ENCODE measurements at regions not wholly inside any gene's neighbourhood (a gene's known extent, or its start where the extent isn't known, plus 50 kb on each side); places are given as distances from the start of the nearest gene placed in this dataset.

GRCh38 chr11:42651621-42652020 is 660.2 kb upstream of the API5 start:
- no peaks in the 10 kb centered on the region for H3K9me3 ChIP-seq
- TF ChIP-seq POLR2A (IDR thresholded peaks at IDR 0.05) (no peak), CTCF (IDR thresholded peaks at IDR 0.05 in 4 of 5, conservative IDR thresholded peaks at IDR 0.05 in 1 of 5) (no peak)
- no peaks in the 10 kb centered on the region for H3K27me3 ChIP-seq
- H3K36me3 ChIP-seq = no peaks in the 10 kb centered on the region
- no peaks in the 10 kb centered on the region for H3K4me1 ChIP-seq
- in situ Hi-C loops (cut with MboI; ENCODE audit: low sequenced_read_pairs in 4 of 4) (no loop called here), intact Hi-C loops (cut with DNase I; ENCODE audit: low total_unique reads) (no loop called here)
- no peak for ATAC-seq
- no peak overlapping the region for H3K27ac ChIP-seq
- H3K4me3 ChIP-seq = no peak overlapping the region
- no peak for DNase-seq

GRCh38 chr11:42657169-42657568 is 654.6 kb upstream of the API5 start:
- Histone ChIP-seq H3K27me3 (no peaks in the 10 kb centered on the region), H3K4me1 (no peaks in the 10 kb centered on the region), H3K4me3 (no peak overlapping the region), H3K9me3 (no peaks in the 10 kb centered on the region), H3K27ac (no peak overlapping the region), H3K36me3 (no peaks in the 10 kb centered on the region)
- in situ Hi-C loops (cut with MboI; ENCODE audit: low sequenced_read_pairs in 4 of 4) (no loop called here), intact Hi-C loops (cut with DNase I; ENCODE audit: low total_unique reads) (no loop called here)
- ATAC-seq = no peak
- no peak for DNase-seq
- no peak for TF ChIP-seq CTCF (IDR thresholded peaks at IDR 0.05 in 4 of 5, conservative IDR thresholded peaks at IDR 0.05 in 1 of 5)
- no peak for TF ChIP-seq POLR2A (IDR thresholded peaks at IDR 0.05)

GRCh38 chr11:42661942-42662341 is 649.9 kb upstream of the API5 start:
- no peaks in the 10 kb centered on the region for H3K4me1 ChIP-seq
- no peak for TF ChIP-seq CTCF (IDR thresholded peaks at IDR 0.05 in 4 of 5, conservative IDR thresholded peaks at IDR 0.05 in 1 of 5)
- no peak for TF ChIP-seq POLR2A (IDR thresholded peaks at IDR 0.05)
- in situ Hi-C loops (cut with MboI; ENCODE audit: low sequenced_read_pairs in 4 of 4) = no loop called here
- H3K36me3 ChIP-seq = no peaks in the 10 kb centered on the region
- intact Hi-C loops (cut with DNase I; ENCODE audit: low total_unique reads) = no loop called here
- no peak overlapping the region for H3K27ac ChIP-seq
- H3K9me3 ChIP-seq = no peaks in the 10 kb centered on the region
- no peak overlapping the region for H3K4me3 ChIP-seq
- no peaks in the 10 kb centered on the region for H3K27me3 ChIP-seq
- DNase-seq (no peak), ATAC-seq (no peak)

- Histone ChIP-seq H3K4me1 (no peaks in the 10 kb centered on the region), H3K27ac (no peak overlapping the region), H3K4me3 (no peak overlapping the region), H3K9me3 (no peaks in the 10 kb centered on the region), H3K36me3 (no peaks in the 10 kb centered on the region), H3K27me3 (no peaks in the 10 kb centered on the region)
- ATAC-seq (no peak), DNase-seq (no peak)
- no peak for TF ChIP-seq POLR2A (IDR thresholded peaks at IDR 0.05)
- TF ChIP-seq CTCF (IDR thresholded peaks at IDR 0.05 in 4 of 5, conservative IDR thresholded peaks at IDR 0.05 in 1 of 5) = no peak
- intact Hi-C loops (cut with DNase I; ENCODE audit: low total_unique reads) = no loop called here
- in situ Hi-C loops (cut with MboI; ENCODE audit: low sequenced_read_pairs in 4 of 4) = no loop called here
Observed at GRCh38 chr11:42669248-42669976, 642.4 kb upstream of the API5 start.

- no peak for DNase-seq
- Histone ChIP-seq H3K36me3 (no peaks in the 10 kb centered on the region), H3K4me1 (no peaks in the 10 kb centered on the region), H3K4me3 (no peak overlapping the region), H3K27ac (no peak overlapping the region), H3K9me3 (peaks cover 0 to 5% (median 0%) of the 10 kb centered on the region in 3 donors), H3K27me3 (no peaks in the 10 kb centered on the region)
- intact Hi-C loops (cut with DNase I; ENCODE audit: low total_unique reads) = no loop called here
- ATAC-seq = no peak
- TF ChIP-seq CTCF (IDR thresholded peaks at IDR 0.05 in 4 of 5, conservative IDR thresholded peaks at IDR 0.05 in 1 of 5) (no peak), POLR2A (IDR thresholded peaks at IDR 0.05) (no peak)
- in situ Hi-C loops (cut with MboI; ENCODE audit: low sequenced_read_pairs in 4 of 4) = no loop called here
Observed at GRCh38 chr11:42674436-42674835, 637.4 kb upstream of the API5 start.
